Lower lobe of right lung (tissue), 2 donors: ENCODE measurements at regions not wholly inside any gene's neighbourhood (a gene's known extent, or its start where the extent isn't known, plus 50 kb on each side); places are given as distances from the start of the nearest gene placed in this dataset.

Experiments used
- ATAC-seq, 2 donors: fragments of 200-7000 bp; cut with Tn5 transposase; one replicate each; pipeline ENCODE4 v1.9.1; 2020 to 2022; ENCODE audit warnings: mild to moderate bottlenecking in 2 of 2, moderate library complexity in 2 of 2
- DNase-seq: peaks from one replicate; pipeline ENCODE4 v3.0.0-alpha.2; 2020
- H3K27ac ChIP-seq: fragments of 200-600 bp; one replicate; pipeline ENCODE4 v1.8.0; 2022
- H3K27me3 ChIP-seq: fragments of 200-600 bp; one replicate; pipeline ENCODE4 v1.8.0; 2022; ENCODE audit warnings: low read depth
- H3K36me3 ChIP-seq: fragments of 200-600 bp; one replicate; pipeline ENCODE4 v1.8.0; 2022; ENCODE audit warnings: mild to moderate bottlenecking
- H3K4me1 ChIP-seq: fragments of 200-600 bp; one replicate; pipeline ENCODE4 v1.8.0; 2022
- H3K4me3 ChIP-seq: fragments of 200-600 bp; one replicate; pipeline ENCODE4 v1.8.0; 2022; ENCODE audit warnings: mild to moderate bottlenecking
- H3K9me3 ChIP-seq: fragments of 200-600 bp; one replicate; pipeline ENCODE4 v1.8.0; 2022
- CTCF ChIP-seq: fragments of 200-600 bp; IDR thresholded peaks from one replicate; pipeline ENCODE4 v1.8.0; 2022; ENCODE audit warnings: antibody characterized with exemption, mild to moderate bottlenecking
- intact Hi-C: fragments of 100-400 bp; cut with DNase I; formaldehyde crosslinking; loops from one replicate; pipeline ENCODE4 v1.11.0; 2022
- donor health status: DM: no; HTN: yes; CAD: no; lungs with severe emphysema.

GRCh38 chr2:215760557-215760956 lies 252.8 kb downstream of the MREG start:
- intact Hi-C loops = no loop called here
- Histone ChIP-seq H3K9me3 (no peaks in the 10 kb centered on the region), H3K4me3 (no peak overlapping the region), H3K36me3 (no peaks in the 10 kb centered on the region), H3K27ac (no peak overlapping the region), H3K27me3 (no peaks in the 10 kb centered on the region), H3K4me1 (peaks cover 14% of the 10 kb centered on the region)
- DNase-seq (no peak), ATAC-seq (no peak)
- TF ChIP-seq CTCF = no peak

- intact Hi-C loops = no loop called here
- H3K27me3 ChIP-seq = no peaks in the 10 kb centered on the region
- no peak for ATAC-seq
- no peaks in the 10 kb centered on the region for H3K9me3 ChIP-seq
- no peaks in the 10 kb centered on the region for H3K36me3 ChIP-seq
- no peak for DNase-seq
- peaks cover 14% of the 10 kb centered on the region for H3K4me1 ChIP-seq
- H3K27ac ChIP-seq = no peak overlapping the region
- TF ChIP-seq CTCF = no peak
- no peak overlapping the region for H3K4me3 ChIP-seq
Observed at GRCh38 chr2:215760091-215760490, 253.3 kb downstream of the MREG start.

GRCh38 chr2:215758691-215759090 lies 254.7 kb downstream of the MREG start:
- ATAC-seq (no peak), DNase-seq (no peak)
- H3K4me3 ChIP-seq = no peak overlapping the region
- intact Hi-C loops = no loop called here
- TF ChIP-seq CTCF = no peak
- H3K4me1 ChIP-seq = peaks cover 5% of the 10 kb centered on the region
- H3K27me3 ChIP-seq = no peaks in the 10 kb centered on the region
- no peak overlapping the region for H3K27ac ChIP-seq
- no peaks in the 10 kb centered on the region for H3K36me3 ChIP-seq
- H3K9me3 ChIP-seq = no peaks in the 10 kb centered on the region

GRCh38 chr2:215756346-215756730 lies 257.0 kb downstream of the MREG start:
- DNase-seq (no peak), ATAC-seq (no peak)
- Histone ChIP-seq H3K36me3 (no peaks in the 10 kb centered on the region), H3K9me3 (no peaks in the 10 kb centered on the region), H3K4me1 (peaks cover 5% of the 10 kb centered on the region), H3K27me3 (no peaks in the 10 kb centered on the region), H3K27ac (no peak overlapping the region), H3K4me3 (no peak overlapping the region)
- no peak for TF ChIP-seq CTCF
- intact Hi-C loops = no loop called here

- no peaks in the 10 kb centered on the region for H3K36me3 ChIP-seq
- no peaks in the 10 kb centered on the region for H3K9me3 ChIP-seq
- intact Hi-C loops = no loop called here
- ATAC-seq = peak in 1 of 2 donors; percentile 19
- no peak for TF ChIP-seq CTCF
- H3K27ac ChIP-seq = peak overlapping the region; percentile 22
- H3K4me1 ChIP-seq = peaks cover 5% of the 10 kb centered on the region
- no peak for DNase-seq
- H3K4me3 ChIP-seq = no peak overlapping the region
- H3K27me3 ChIP-seq = no peaks in the 10 kb centered on the region
Observed at GRCh38 chr2:215755641-215756345, 257.6 kb downstream of the MREG start.
